HG03432 (cell line): ENCODE measurements at regions not wholly inside any gene's neighbourhood (a gene's known extent, or its start where the extent isn't known, plus 50 kb on each side); places are given as distances from the start of the nearest gene placed in this dataset.

ENCODE experiments used
- ATAC-seq: cut with Tn5 transposase; IDR thresholded peaks from one replicate; pipeline ENCODE4 v1.9.1; 2021; ENCODE audit warnings: mild to moderate bottlenecking, moderate library complexity; ENCODE audit not compliant: unreplicated experiment

- ATAC-seq: no peak
Observed at GRCh38 chr1:39107341-39108290, 81.5 kb downstream of the NDUFS5 start.

- no peak for ATAC-seq
Observed at GRCh38 chr1:39109644-39110043, 83.5 kb downstream of the NDUFS5 start.

GRCh38 chr1:39110325-39110851 lies 84.2 kb downstream of the NDUFS5 start:
- no peak for ATAC-seq

GRCh38 chr1:39110882-39111281 lies 84.7 kb downstream of the NDUFS5 start:
- no peak for ATAC-seq

GRCh38 chr1:39113109-39113743 lies 87.1 kb downstream of the NDUFS5 start:
- ATAC-seq: no peak

- no peak for ATAC-seq
Observed at GRCh38 chr1:39115271-39116110, 89.0 kb upstream of the MACF1 start.

- no peak for ATAC-seq
Observed at GRCh38 chr1:39116116-39116607, 88.3 kb upstream of the MACF1 start.

- no peak for ATAC-seq
Observed at GRCh38 chr1:39116860-39117728, 87.4 kb upstream of the MACF1 start.

GRCh38 chr1:39117899-39118450 lies 86.5 kb upstream of the MACF1 start:
- ATAC-seq: no peak

- no peak for ATAC-seq
Observed at GRCh38 chr1:39122056-39122455, 82.4 kb upstream of the MACF1 start.

GRCh38 chr1:39124282-39124681 lies 80.2 kb upstream of the MACF1 start:
- ATAC-seq: no peak

GRCh38 chr1:39127513-39127912 lies 77.0 kb upstream of the MACF1 start:
- ATAC-seq: no peak

GRCh38 chr1:39128126-39128525 lies 76.4 kb upstream of the MACF1 start:
- ATAC-seq: no peak

- no peak for ATAC-seq
Observed at GRCh38 chr1:39128959-39129358, 75.5 kb upstream of the MACF1 start.

- no peak for ATAC-seq
Observed at GRCh38 chr1:39129514-39129913, 75.0 kb upstream of the MACF1 start.

GRCh38 chr1:39130325-39130724 lies 74.2 kb upstream of the MACF1 start:
- ATAC-seq: no peak

GRCh38 chr1:39131940-39132339 lies 72.6 kb upstream of the MACF1 start:
- no peak for ATAC-seq

GRCh38 chr1:39132505-39133339 lies 71.8 kb upstream of the MACF1 start:
- ATAC-seq: no peak

- no peak for ATAC-seq
Observed at GRCh38 chr1:39133340-39133684, 71.2 kb upstream of the MACF1 start.
